Cardiac fibroblast (primary cell): ENCODE measurements at regions not wholly inside any gene's neighbourhood (a gene's known extent, or its start where the extent isn't known, plus 50 kb on each side); places are given as distances from the start of the nearest gene placed in this dataset.
"Not testable (repeated sequence)": the region's sequence is repeated elsewhere in the genome, so short reads cannot be mapped to it uniquely, and the experiment has no call there.

ENCODE experiments used
- DNase-seq, 2 donors: peaks; one replicate each; pipeline versions ENCODE4 v3.0.0 to v3.0.0-alpha.2; 2010; ENCODE audit warnings: low read depth in 2 of 2
- H3K4me3 ChIP-seq, 2 donors: replicated peaks in 1 of 2; 1 replicate in 1 of 2; 2 replicates in 1 of 2; pipeline ENCODE4 v1.5.1; 2011; ENCODE audit warnings: low read depth in 2 of 2, low read length in 2 of 2, mild to moderate bottlenecking in 2 of 2, moderate library complexity in 1 of 2
- CTCF ChIP-seq: IDR thresholded peaks from one replicate; pipeline ENCODE4 v1.5.1; 2011; ENCODE audit warnings: low read depth, mild to moderate bottlenecking, low read length, inconsistent platforms

GRCh38 chr12:131559517-131560516 lies 151.1 kb upstream of the SFSWAP start:
- no peak for TF ChIP-seq CTCF
- no peak overlapping the region for H3K4me3 ChIP-seq
- no peak for DNase-seq

DNA sequence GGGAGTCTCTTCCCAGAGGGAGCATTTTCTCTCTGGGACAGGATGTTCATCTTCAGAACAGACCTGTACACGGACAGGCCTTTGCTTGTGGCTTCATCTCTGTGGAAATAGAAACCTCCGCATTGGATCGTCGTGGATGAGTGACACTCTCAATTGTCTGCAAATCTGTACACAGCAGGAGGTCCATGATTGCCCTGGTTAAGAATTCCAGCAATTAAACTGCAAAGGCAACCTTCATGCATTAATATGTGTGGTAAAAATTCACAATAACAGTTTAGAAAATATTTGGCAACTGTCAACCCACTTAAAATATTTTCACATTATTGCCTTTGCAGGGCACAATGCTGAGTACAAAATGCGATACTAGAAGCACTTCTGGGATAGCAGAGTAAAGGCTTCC lies 149.8 kb upstream of the SFSWAP start:
- H3K4me3 ChIP-seq = no peak overlapping the region
- DNase-seq = no peak
- no peak for TF ChIP-seq CTCF

DNA sequence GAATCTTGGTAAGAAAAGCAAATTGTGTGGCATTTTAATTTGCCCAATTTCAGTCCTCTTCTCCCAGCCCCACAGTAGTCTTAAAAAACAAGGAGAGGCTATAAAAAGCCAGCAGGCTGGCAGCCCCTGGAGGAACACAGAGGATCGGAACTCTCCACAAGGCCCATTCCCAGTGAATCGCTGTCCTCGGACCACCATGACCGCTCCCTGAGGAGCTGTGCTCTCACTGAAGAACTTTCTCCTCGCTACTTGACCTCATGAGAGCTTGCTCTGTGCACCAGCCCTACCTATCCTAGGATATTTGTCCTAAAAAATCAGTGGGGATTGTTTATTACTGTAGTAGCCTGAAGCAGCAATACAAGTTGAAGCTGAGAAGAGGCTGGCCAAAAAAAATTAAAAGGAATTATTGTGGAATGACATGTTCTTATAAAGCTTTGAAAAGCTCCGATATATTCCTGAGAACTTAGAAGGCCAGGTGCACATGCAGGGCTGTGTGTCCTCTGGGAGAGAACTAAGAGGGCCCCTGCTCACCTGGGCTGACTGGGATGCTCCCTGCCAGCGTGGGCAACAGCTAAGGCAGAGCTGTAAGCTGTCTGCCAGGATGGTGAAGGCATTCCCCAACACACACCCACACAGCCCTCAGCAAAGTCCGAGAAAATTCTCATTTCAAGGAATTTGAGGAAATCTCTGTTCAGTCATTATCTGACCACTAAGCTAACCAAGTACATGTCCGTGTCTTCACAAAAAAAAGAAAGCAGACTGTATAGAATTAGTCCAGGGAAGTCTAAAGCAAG lies 148.8 kb upstream of the SFSWAP start:
- DNase-seq = no peak
- no peak for TF ChIP-seq CTCF
- H3K4me3 ChIP-seq = no peak overlapping the region

GRCh38 chr12:131564138-131564727 lies 146.7 kb upstream of the SFSWAP start:
- not testable (repeated sequence) for DNase-seq, H3K4me3 ChIP-seq

- no peak overlapping the region for H3K4me3 ChIP-seq
- TF ChIP-seq CTCF = no peak
- no peak for DNase-seq
Observed at GRCh38 chr12:131564845-131565244, 146.0 kb upstream of the SFSWAP start.

DNA sequence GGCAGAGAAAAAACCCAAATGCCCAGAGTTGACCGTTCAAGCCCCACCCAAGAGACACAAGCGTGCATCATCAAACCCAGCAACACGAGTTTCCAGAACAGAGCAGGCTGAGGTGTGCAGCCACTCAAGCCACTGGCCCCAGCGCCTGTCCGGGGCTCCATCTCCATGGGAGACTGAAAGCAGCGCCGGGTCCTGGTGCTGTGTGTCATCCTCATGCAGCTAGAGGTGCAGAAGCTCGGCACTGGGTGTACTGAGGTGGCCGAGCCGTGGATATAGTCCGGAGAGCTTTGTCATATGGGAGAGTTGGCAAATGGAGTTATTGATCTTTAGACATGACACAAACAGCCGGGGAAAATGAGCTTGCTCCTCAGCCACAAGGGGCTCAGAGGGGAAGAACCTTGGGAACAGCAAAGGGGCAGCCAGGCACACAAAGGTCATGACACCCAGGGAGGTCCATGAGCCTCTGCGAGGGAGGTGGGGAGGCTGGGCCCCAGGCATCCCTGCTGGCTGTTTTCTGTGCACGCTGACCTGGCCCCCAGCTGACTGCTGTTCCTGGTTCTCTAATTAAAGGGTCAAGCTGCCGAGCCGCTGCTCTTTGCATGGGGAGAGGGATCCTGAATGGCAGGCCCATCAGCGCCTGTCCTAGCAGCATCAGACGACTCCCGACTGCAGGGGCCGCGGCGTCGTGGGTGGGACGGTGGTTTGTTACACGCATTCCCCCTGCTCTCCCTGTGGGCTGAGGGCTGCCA lies 145.4 kb upstream of the SFSWAP start:
- no peak for DNase-seq
- H3K4me3 ChIP-seq = no peak overlapping the region
- no peak for TF ChIP-seq CTCF
